Fibroblast of pulmonary artery (primary cell): ENCODE measurements at regions not wholly inside any gene's neighbourhood (a gene's known extent, or its start where the extent isn't known, plus 50 kb on each side); places are given as distances from the start of the nearest gene placed in this dataset.

ENCODE experiments used
- DNase-seq: peaks from one replicate; pipeline ENCODE4 v3.0.0-alpha.2; 2010; ENCODE audit warnings: low read depth
- H3K4me3 ChIP-seq: replicated peaks from 2 replicates; pipeline ENCODE4 v1.5.1; 2011; ENCODE audit warnings: low read depth, mild to moderate bottlenecking, control low read depth, low read length, moderate library complexity
- CTCF ChIP-seq: IDR thresholded peaks from 2 replicates; pipeline ENCODE4 v1.5.1; 2011; ENCODE audit warnings: mild to moderate bottlenecking, control low read depth, low read length, inconsistent platforms; ENCODE audit errors: missing control alignments

- no peak overlapping the region for H3K4me3 ChIP-seq
Measured at GRCh38 chr11:115745066-115745465, 240.9 kb upstream of the CADM1 start.

GRCh38 chr11:115743719-115744118 lies 239.5 kb upstream of the CADM1 start:
- DNase-seq, result no peak
- no peak overlapping the region for H3K4me3 ChIP-seq
- TF ChIP-seq CTCF, result no peak

More at GRCh38 chr11:115745066-115745465, 240.9 kb upstream of the CADM1 start:
- TF ChIP-seq CTCF, result no peak
- DNase-seq, result no peak

GRCh38 chr11:115741376-115742107 lies 237.3 kb upstream of the CADM1 start:
- TF ChIP-seq CTCF, result no peak
- no peak for DNase-seq
- no peak overlapping the region for H3K4me3 ChIP-seq

DNA sequence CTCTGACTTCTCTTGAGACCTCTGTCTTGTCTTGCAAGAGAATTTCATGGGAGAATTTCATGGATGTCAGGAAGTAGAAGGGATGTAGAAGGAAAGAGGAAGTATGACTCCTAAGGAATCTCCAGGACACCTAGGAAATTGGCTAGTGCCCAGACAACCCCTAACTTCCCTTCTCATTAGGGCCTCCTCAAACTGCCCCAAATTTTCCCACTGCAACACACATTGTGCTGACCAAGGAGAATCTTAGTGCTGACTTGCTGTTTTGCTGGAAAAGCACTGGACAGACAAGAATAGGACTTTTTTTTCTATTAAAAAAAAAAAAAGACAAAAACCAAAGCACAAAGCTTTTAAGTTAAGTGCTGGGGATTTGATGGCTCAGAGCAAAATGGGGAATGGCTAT lies 236.1 kb upstream of the CADM1 start:
- H3K4me3 ChIP-seq, result no peak overlapping the region
- no peak for DNase-seq
- no peak for TF ChIP-seq CTCF

GRCh38 chr11:115739878-115740277 lies 235.7 kb upstream of the CADM1 start:
- no peak for DNase-seq
- TF ChIP-seq CTCF, result no peak
- H3K4me3 ChIP-seq, result no peak overlapping the region

GRCh38 chr11:115739146-115739545 lies 234.9 kb upstream of the CADM1 start:
- TF ChIP-seq CTCF, result no peak
- no peak overlapping the region for H3K4me3 ChIP-seq
- no peak for DNase-seq

- no peak for TF ChIP-seq CTCF
- no peak overlapping the region for H3K4me3 ChIP-seq
- no peak for DNase-seq
Measured at GRCh38 chr11:115737875-115738274, 233.7 kb upstream of the CADM1 start.
